Activated T-cell treated with anti-CD3 and anti-CD28 coated beads for 4 hours (primary cell): ENCODE measurements at regions not wholly inside any gene's neighbourhood (a gene's known extent, or its start where the extent isn't known, plus 50 kb on each side); places are given as distances from the start of the nearest gene placed in this dataset.

Source experiments
- DNase-seq: peaks from one replicate; pipeline ENCODE4 v3.0.0-alpha.2; 2020

GRCh38 chr5:15260356-15261268 is 239.4 kb upstream of the FBXL7 start:
- DNase-seq: no peak

GRCh38 chr5:15256485-15256884 is 243.5 kb upstream of the FBXL7 start:
- no peak for DNase-seq

GRCh38 chr5:15255576-15255975 is 244.4 kb upstream of the FBXL7 start:
- DNase-seq: no peak

- DNase-seq: no peak
These were observed 245.4 kb upstream of the FBXL7 start for GRCh38 chr5:15254607-15255006.

- DNase-seq: no peak
These were observed 247.6 kb upstream of the FBXL7 start for GRCh38 chr5:15252331-15252730.

- DNase-seq: no peak
These were observed 250.8 kb upstream of the FBXL7 start for GRCh38 chr5:15249152-15249551.

DNA sequence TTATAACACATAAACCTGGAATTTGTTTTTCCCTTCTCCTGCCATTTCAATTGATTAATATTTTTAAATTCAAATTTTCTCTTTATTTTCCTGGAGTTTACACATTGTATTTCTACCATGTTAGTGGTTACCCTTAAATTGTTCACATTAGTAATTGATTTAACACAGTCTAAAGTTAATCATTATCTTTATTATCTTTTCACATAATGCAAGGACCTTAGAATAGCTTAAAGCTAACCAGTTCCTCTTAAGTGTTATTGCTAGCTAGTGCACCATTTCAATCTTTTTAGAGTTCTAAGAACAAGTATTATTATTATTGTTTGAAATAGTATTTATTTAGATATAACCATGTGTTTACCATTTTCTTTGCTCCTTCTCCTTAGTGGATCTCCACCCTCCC is 251.2 kb upstream of the FBXL7 start:
- DNase-seq: no peak

- no peak for DNase-seq
These were observed 254.1 kb upstream of the FBXL7 start for GRCh38 chr5:15245913-15246312.

- no peak for DNase-seq
These were observed 256.5 kb upstream of the FBXL7 start for GRCh38 chr5:15243301-15244020.

DNA sequence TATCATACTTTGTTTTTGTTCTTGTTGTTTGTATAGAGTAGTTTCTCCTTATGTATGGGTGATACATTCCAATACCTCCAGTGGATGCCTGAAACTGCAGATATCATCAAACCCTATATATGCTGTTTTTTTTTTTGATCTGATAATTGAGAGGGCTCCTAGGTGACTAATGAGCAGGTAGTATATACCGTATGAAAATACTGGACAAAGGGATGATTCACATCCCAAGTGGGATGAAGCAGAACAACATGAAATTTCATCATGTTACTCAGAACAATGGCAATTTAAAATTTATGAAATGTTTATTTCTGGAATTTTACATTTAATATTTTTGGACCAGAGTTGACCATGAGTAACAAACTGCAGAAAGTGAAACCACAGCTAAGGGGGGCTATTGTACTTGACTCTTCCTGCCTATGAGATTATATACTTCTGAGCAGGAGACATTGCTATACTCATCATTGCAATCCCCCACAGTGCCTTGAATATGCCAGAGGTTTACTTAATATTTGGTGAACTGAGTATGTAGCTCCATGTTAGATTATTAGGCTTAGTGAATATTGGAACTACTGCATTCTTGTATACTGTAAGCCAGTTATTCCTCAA is 258.7 kb upstream of the FBXL7 start:
- no peak for DNase-seq

GRCh38 chr5:15238006-15238405 is 262.0 kb upstream of the FBXL7 start:
- DNase-seq: no peak

DNA sequence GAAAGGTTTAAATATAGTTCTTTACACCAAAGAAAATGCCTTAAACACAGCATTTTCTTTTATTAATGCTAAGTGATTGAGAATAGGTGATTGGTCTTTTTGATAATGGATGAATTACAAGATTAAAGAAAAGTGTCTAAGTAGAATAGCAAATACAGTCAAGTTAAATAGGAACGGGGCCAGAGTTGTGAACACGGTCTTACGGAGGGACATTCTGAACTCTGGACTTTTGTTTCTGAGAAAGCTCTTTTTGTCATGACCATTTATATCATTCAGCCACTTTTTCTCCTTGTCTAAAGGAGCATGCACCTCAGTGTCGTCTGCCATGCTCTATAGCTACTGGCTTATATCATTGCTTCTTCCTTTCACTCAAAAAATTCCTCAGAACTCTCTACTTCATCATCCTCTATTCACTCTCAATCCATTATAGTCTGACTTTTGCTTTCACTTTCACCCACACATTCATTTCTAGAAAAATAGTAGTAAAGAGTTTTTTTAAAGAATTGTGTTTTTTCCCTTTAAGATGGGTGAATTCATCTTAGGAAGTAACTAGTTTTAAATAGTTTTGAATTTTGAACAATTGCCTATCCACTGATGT is 263.0 kb upstream of the FBXL7 start:
- no peak for DNase-seq

GRCh38 chr5:15234911-15235310 is 265.1 kb upstream of the FBXL7 start:
- no peak for DNase-seq

- no peak for DNase-seq
These were observed 265.6 kb upstream of the FBXL7 start for GRCh38 chr5:15234366-15234765.

- no peak for DNase-seq
These were observed 266.4 kb upstream of the FBXL7 start for GRCh38 chr5:15233566-15233965.

DNA sequence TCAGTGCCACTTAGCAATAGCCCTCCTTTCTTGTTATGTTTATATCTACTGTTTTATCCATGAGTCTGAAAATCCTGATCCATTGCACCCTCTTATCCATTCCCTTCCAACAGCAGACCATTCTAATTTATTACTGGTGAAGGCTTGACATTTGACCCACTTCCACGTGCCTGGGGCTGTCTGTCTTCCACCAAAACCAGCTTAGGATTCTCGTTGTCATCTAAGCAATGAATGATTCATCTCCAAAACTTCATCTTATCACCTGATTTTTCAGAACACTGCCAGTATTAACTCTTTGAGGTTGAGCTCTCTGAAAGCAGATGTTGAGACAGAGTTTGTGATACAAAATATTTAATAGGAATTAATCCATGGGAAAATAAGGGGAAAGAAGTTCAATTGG is 277.8 kb upstream of the FBXL7 start:
- no peak for DNase-seq

GRCh38 chr5:15220642-15221173 is 279.3 kb upstream of the FBXL7 start:
- DNase-seq: no peak

DNA sequence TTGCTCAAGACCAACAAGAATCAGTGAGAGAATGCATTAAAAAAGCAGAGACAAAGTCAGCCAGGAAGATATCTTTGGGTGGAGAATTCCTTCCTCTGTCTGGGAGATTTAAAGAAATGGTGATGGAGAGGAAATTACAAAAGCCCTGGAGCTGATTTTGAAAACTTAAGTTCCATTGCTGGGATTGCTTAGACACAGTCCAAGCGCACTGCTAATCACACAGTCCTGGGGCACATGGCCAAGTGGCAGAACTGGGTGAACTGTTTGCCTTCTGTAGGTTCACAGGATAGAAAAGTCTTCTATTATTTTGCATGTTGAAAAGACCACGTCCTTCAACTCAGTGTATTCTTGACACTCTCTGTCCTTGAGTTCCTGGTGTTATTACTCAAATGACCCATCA is 284.9 kb upstream of the FBXL7 start:
- no peak for DNase-seq

DNA sequence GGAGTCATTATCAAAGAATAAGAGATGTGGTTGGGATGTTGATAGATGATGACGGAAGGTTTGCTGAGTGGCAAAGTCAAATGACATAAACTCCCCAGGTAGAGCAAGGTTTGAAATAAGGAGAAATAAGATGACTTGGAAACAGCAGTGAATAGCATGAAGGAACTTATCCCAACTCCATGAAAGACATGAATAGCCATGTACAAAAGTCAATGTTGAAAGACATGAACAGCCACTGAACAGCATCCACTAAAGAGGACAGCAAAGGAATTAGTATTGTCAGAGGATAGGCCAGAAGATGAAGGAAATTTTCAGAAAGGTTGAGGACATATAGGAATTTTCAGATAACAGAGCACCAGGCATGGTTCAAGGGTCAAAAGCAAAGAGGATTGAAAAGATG is 286.0 kb upstream of the FBXL7 start:
- no peak for DNase-seq

- no peak for DNase-seq
These were observed 290.8 kb upstream of the FBXL7 start for GRCh38 chr5:15209053-15209762.

DNA sequence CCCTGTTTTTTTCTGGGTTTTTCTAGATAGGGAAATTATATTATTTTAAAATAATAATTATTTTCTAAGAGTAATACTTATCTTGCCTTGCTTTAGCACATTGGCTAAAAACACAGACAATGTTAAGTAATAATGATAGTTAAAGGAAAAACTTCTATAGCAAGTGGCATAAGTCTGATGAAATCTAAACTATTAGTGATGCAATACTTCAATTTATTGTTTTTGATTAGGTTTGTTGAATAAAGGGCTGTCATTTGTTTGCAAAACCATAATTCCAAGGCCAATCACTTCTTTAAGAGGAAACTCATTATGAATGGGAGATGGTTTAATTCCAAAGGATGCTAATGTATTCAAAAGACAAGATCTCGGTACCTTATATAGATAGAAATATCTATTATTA is 293.8 kb upstream of the FBXL7 start:
- no peak for DNase-seq

- DNase-seq: no peak
These were observed 296.6 kb upstream of the FBXL7 start for GRCh38 chr5:15203376-15203775.

DNA sequence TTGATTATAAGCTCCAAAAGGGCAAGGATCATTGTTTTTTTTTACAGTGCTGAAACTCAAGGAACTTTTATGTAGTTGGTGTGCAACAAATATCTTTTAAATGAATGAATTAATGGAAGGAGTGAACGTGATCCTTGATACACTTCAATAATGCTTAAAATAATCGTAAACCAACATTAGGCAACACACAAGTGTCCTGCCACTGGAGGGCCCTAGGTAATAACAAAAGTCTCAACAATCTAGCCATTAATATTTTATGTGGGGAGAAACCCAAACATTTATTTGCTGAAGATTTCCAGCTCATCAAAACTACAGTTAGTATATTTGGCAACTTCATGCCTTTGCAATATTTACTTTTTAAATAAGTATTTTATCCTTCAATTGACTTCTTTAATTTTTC is 309.0 kb upstream of the FBXL7 start:
- no peak for DNase-seq
